Inflammatory macrophage (primary cell): ENCODE measurements at regions not wholly inside any gene's neighbourhood (a gene's known extent, or its start where the extent isn't known, plus 50 kb on each side); places are given as distances from the start of the nearest gene placed in this dataset.

Experiments used
- DNase-seq, 2 donors: peaks; one replicate each; pipeline ENCODE4 v3.0.0-alpha.2; 2020 to 2022

DNA sequence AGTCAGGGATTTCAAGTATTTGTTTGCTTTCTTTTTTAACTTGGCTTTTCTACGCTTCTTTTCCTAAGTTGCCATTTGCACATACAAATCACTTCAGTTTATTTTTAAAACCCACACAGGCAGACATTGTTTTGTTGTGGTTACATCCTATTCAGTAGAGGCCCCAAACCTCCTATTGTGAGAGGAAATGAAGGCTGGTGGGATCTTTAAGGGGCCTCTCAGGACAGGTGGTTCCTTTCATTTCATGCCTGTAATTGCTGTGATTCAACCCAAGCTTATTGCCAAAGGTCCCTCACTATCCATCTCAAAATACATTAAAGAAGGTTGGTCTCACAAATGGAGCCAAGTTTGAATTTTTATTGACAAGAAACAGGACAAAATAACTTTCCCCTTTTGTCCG, 257.1 kb downstream of the ADAMTS20 start:
- no peak for DNase-seq

DNA sequence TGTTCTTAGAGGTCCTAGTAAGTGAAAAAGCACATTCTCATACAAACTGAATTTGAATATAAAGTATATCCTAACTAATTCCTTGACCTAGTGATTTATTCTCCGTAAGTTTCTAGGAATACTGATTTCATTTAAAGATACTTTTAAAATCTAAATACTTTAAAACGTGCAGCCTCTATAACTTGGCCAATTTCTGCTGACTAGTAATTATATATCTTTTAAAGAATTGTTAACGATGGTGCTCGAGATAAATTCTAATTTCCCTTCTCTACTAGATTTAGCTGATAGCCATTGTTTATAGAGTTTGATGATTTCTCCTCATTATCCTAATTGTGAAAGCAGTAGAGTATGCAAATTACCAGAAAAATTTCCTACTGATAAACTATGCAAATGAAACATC, 257.9 kb downstream of the ADAMTS20 start:
- DNase-seq = no peak

DNA sequence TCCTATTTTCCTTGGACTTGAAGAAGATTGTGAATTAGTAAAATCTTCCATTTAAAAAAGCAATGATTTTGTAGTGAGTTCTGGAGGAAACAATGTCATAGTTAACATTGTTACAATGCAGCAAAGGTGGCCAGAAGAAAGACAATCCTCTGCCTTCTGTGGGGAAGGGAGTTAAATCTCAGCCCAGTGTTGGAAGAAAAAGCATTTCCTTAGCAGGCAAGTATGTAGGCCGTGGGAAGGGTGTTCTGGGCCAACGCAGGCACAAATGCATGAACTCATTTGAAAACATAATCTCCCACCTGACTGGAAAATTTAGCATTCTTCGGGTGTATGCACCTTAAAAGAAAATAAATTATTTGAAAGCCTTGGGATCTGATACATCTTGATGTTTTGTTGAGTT, 258.6 kb downstream of the ADAMTS20 start:
- no peak for DNase-seq

DNA sequence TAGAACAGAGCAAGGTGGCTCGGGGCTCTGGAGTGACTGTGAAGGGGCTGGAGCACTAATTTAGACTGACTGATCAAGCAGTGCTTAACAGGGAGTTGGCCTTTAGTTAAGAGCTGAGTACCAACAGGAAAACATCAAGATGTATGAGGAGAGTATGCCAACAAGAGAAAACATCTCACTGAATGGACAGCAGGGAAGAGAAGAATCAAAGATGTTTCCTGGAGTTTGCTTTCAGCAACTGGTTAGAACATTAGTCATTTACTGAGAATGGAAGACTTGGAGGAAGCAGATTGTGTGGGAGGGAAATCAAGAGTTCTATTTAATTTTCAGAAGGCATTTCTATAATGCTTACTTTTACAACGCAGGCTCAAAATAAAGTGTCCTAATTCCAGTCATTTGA, 259.3 kb downstream of the ADAMTS20 start:
- no peak for DNase-seq

DNA sequence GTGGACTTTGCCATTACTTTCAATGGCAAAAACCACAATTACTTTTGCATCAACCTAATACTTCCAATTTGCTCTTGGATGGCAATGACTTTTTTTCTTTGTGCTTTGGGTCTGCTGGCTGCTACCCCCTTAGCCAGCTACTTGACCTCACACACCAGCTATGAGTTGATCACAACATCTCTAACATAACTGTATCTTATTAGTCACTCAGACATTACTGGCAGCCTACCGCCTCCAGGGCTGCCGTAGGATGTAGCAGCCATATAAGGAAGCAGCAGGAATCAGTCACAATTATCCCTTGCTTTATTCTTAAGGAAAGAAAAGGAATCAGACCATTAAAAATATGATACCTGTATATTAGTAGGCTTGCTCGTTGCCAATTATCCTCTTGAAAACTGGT, 260.5 kb downstream of the ADAMTS20 start:
- no peak for DNase-seq

DNA sequence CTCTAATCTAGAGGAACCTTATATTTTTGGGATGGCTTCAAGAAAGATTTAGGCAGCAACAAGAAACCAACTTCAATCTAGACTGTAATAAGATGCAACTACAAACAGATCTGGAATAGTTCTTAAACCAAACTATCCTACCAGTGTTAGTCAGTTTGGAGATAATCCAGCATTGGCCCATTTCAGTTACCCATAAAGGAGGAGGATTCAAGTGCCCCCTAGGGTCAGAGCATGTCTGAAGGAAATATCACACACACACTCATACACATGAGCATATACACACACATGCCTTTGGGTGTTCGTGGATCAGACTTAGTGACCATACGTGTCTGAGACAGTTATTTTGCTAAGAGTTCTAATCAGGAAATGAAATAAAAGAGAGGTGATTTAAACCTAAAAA, 261.2 kb downstream of the ADAMTS20 start:
- DNase-seq = no peak

DNA sequence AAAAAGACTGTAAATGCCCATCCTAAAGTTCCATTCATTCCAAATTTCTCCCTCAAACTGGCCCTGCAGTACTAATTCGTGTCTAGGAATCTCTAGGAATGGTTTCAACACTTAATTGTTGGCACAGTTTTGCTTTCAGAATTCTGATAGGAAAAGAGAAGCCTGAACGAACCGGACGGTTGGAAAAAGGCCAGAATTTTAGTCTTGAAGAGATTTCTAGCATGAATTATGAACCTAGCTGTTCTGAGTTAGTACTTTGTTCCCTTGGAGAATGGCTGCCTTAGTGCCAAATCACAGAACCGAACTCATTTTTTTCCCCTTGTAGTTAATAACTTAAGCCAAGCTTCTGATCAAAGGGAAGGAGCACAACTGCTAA, 262.6 kb downstream of the ADAMTS20 start:
- no peak for DNase-seq

DNA sequence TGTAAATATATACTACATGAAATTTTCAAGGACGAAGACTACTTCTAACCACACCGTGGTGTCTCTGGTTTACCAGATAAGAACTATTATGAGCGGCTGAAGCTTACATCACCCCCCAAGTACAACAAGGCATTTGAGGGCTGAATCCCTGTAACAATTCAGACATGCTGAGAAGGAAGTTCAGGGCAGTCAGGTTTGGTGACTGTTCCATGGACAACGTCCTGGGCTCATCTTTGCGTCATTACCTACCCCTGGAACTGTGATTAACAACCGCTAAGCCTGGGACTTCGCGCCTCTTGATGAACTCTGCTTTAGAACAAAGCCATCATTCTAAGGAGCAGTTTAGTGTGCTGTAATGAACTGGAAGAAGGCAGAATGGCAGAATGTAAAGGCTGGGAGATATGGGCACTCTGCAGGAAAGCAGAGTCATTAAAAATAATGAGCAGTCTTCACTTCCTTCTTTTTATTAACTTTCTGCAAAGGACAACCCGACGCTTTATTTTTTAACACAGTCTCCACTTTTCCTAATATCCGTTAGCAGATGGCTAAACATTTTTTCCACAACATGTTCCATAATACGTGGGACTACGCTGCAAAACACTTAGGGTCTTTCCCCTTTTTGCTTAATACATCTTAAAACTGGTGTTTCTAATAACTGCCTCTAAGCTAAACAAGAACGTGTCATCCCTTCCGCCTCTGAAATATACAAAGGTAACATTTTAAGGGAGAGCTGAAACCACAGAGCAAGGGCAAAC, 263.2 kb downstream of the ADAMTS20 start:
- no peak for DNase-seq

DNA sequence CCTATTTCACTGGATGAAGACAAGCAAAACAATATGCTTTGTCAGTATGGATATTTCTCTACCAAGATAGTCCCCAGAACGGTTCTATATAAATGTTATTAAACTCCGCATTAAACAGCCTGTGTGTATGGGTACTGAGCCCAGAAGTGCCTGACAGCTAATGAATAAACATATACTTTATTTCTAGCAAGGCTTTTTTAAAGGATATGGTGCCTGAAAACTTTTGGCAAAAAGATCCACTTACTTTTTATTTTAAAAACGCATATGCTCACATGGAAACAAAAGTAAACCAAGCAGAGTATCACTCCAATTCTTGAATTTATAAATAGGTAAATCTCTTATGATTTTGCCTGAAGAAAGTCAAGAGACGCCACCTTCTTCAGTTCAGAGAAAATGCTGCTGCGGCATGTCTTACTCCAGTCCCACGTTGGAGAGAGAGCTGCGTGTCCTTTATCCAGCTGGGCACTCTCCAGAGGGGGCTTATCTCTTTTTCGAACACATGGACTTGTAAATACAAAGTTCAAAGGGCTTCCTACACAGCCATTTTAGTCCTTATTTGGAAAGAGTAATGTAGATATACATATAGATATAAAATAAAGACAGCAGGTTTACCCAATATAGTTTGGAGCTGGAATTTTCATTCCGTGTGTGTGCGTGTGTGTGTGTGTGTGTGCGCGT, 264.2 kb downstream of the ADAMTS20 start:
- no peak for DNase-seq

DNA sequence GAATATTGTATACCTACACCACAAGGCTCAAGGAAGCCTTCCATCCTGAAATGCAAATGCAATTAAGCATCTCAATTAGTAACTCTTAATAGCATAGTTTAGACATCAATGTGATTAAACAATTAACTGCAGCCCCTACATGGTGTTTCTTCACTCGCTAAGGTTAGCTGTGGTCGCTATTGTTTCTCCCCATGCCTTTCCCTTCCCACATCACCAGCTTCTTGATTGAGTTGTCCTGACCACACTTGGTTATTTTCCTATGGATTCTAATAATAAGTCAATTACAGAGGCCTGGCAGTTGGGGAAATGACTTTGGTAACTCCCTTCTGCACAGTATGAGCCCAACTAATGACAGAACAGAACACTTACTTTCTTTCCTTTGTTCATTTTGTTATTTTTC, 265.0 kb downstream of the ADAMTS20 start:
- DNase-seq = no peak

DNA sequence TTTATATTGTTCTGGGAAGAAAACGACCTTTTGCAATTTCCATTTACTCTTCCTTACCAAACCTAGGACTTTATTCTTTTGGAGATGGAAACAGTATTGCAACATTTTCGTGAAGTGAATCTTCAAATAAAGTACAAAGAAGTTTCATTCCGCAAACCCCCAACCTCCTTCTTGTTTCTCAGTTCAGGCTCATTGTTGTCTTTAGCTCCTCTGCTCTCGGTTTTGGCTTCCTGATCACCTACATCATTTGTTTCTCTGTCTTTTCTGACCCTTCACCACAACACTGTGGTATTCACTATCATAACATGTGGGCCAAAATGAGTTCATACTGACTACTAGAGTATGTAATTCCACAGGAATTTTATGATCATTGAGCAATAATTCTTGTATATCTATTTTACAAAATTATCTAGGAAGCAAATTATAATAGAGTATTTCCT, 266.8 kb downstream of the ADAMTS20 start:
- no peak for DNase-seq

DNA sequence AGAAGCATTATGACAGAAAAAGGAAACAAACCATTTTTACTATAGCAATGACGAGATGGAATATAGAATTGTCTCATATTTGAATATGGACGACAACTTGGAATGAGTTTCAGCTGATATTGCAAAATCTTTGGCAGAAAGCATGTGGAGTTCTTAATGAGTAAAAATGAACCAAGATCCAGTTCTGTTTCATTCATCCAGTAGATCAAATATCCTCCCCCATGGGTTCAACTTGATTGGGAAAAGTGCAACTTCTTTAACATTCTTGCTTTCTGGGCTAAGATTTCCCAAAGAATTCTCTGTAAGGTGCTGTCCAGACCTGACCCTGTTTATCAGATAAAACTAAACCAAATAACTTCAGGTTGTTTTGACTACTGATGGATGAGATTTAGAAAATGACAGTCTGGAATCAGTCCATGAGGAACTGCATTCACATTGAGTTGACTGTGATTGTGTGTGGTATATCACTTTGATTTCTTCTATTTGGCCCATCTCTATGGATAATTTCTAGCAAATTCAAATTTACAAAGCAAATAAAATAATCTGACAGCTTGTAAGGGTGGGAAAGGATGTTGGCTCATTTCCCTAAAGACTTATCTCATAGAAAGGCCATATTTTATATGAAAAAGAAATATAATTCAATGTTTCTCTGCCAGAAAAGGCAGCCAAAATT, 267.4 kb downstream of the ADAMTS20 start:
- DNase-seq = no peak

DNA sequence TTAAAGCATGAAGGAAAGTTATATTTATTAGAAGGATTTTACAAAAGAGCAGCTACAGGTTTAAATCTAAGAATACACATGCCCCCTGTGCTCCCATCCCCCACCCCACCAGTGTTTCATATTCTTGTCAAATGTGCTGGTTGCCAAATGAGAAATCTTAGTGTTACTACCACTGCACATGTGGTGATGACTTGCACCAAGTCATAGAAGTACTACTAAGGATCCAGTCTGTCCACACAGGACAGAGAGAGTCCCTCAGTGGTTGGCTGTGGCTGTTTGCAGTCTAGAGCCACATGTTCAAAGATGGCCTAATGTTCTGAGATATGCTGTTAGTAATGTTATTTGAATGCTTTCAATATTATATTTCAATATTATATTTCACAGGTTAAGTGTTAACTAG, 268.8 kb downstream of the ADAMTS20 start:
- DNase-seq = no peak

DNA sequence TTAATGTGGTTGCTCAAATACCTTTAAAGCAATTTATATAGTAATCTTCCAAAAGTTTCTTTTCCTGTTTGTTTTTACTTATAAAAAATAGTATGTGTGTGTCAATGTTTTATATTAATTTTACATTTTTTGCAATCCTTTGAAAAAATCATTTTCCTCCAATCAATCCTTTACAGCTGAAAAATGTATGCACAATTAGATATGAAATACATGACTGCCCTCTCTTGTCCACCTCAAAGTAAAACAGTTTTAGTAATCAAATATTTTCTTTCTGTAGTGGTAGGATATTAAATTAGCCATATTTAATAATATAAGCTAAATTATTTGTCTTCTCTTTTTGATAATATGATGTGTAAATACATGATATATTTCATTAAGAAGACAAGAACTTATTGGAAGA, 269.9 kb downstream of the ADAMTS20 start:
- DNase-seq = no peak

DNA sequence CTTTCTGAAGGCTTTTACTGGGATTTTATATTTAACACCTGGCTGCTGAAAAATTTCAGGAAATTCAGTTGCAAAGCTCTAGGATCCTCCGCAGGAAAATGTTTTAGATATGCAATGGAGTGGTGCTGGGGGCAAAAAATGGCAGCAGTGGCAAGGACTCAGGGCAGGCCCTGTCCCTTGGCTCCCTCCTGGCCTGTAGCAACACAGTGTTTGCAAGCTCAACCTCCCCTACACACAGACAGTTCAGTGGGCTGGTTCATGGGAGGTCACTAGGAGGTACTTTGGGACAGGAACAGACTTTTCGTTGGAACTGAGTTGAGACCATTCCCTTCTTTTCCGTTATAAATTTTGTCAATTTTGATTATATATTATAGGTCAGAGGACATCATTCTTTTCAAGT, 270.4 kb downstream of the ADAMTS20 start:
- no peak for DNase-seq

DNA sequence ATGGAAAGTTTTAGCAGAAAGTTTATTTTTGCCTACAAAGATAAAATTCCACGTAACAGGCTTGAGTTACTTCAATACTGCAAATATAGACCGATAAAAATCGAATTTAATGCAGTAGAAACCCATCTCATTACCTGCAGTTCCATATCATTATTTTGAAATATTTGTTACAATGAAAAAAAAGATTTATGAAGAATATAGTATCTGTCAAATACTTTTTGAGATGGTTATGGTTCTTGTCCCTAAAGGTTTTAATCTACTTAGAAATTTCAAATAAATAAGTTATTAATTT, 273.5 kb downstream of the ADAMTS20 start:
- DNase-seq = no peak

DNA sequence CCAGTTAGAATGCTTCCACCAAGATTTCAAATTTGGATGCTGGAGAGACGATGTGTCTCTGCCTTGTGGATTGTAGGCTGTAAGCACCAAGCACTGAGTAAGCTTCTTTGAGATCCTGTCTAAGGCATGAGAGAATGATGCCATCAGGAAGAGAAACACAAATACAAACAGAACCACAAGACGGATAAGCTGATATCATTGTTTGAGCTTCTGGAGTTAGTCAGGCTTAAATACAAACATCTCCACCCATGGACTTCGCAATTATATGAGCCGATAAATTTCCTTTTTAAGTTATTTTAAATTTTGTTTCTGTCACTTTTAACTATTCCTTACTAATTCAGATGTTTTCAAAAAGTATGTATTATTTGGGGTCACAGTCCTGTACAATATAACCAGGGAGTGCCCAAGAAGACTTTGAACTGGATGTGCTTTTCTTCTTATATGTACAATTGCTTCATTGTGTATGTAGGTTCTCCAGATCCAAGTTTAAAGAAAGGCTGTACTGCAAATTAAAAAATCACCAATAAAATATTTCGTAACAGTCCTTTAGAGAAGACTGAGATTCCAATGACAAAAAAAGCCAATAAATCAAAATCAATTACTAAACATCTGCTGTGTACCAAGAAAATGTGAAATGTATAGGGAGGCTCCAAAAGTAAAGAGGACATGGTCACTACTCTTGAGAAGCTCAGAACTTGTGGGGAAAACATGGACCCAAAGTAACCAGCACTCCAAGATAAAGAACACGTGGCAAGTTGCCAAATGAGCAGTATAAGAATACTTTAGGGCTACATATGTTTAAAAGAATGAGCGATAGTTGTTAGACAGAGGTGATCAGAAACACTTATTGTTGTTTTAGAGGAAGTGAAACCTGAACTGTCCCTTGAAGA, 274.1 kb downstream of the ADAMTS20 start:
- DNase-seq = no peak

DNA sequence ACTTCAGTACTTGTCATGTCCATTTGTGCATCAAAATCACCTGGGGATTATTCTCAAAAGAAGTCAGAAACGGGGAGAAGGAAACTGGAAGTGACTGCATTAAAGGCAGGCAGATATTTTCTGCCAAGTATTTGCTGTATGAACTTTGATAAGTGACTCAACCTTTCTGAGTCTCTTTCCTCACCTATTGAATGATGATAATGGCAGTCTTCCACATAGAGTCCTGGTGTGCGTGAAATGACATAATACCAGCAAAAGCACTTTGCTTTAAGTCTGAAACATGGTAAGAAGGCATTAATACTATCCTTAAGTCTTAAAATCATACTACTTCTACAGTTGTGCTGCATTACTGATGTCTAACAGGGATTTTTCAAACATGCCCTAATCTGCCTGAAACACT, 278.5 kb downstream of the ADAMTS20 start:
- no peak for DNase-seq

DNA sequence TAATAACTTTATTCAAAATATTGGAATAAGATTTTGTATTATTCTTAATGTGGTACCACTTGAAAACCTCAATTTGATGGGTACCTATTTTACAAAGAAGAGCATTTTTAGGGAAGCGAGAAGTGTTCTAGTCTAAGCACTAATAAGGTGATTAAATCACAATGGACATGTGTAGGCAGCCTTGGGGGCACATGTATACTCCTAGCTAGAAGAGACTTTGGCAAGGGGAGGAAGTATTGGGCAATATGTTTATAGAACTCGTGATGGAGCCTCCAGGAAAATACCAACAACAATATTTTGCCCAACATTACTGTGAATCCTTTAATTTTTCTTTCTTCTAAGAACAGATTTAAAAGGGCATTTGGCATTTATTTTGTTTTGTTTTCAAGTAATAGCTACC, 280.3 kb downstream of the ADAMTS20 start:
- peak in 1 of 2 donors; percentile 8 for DNase-seq

DNA sequence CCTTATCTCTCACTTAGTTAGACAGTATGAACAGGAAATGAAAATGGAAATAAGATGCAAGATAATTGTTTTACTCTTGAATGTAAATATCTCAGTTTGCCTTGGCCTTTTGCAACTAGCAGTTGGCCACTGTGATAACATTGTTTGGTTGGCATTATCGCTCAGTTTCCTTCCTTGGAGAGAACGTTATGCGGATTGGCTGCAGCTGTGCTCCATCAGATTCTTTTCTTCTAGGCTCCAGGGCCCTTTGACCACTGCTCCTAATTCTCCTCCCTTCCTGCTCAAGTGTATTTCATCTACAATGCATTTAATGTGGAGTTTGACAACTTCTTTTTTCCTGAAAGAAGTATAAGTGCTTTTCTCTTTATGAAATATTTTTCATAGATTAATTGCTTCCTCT, 284.2 kb downstream of the ADAMTS20 start:
- DNase-seq = no peak

DNA sequence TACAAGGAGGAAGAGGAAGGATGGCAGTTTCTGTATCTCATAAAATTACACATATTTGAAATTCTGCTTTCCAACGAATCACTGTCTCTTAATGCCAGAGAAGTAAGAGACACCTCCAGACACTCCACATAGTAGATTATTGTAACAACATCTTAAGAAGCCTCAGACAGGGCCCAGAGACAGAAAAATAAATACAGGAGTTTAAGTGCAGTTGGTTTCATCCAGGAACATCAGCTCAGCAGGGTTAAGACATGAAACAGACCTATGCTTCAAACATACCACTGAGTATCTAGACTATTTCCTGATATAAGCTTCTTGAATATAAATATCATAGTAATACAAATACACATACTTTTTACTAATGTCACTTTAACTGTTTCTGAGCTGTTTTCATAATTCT, 290.3 kb downstream of the ADAMTS20 start:
- no peak for DNase-seq

DNA sequence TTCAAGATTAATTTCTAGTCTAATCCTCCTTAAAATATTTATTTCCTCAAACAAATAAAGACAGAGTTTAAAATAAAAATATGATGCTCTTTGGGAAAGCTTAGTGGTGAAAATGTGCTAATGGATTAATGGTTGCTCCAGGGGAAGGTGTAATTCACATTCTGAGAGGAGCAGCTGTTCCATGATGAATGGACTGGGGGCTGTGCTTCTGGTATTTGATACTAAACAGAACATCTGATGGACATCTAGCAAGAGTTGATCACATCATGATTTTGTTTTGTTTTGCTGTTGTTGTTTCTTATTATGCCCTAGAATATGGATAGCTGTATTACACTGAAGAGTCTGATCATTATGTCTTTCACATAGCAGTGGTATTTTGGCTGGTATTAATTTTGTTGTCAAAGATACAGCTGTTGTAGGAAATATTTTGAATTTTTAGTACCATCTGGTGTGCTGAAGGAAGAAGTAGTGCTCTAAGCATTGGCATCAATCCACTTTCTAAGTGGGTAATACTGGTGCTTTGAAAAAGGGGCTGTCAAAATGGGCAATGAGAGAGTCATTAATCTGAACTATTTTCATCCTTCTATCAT, 296.4 kb downstream of the ADAMTS20 start:
- no peak for DNase-seq

DNA sequence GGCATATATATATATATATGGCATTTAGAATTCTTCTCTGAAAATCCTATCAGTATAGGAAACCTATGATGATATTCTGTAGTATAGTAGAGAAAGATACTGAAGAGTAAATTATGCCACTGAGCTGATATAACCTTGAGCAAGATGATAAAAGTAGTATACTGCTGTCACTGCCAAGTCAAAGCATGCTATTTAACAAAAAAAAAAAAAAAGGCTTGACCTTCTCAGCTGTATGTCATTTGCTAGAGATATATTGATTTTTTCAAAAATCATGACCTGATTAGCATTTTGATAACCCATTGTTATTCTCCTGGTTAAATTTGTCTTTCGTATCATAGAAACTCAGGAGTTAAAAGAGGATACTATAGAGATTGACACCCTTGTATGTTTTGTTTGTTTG, 299.4 kb downstream of the ADAMTS20 start:
- DNase-seq = no peak
